Neural cell (in vitro differentiated cells): ENCODE measurements at regions not wholly inside any gene's neighbourhood (a gene's known extent, or its start where the extent isn't known, plus 50 kb on each side); places are given as distances from the start of the nearest gene placed in this dataset.

ENCODE experiments used
- H2AFZ ChIP-seq: fragments of 200-600, 300-800 bp; sonication (generic), shearing (Covaris generic); 2 replicates; pipeline ENCODE4 v1.6.0; 2014; ENCODE audit warnings: low read depth, mild to moderate bottlenecking, antibody characterized with exemption, low read length, moderate library complexity
- H3F3A ChIP-seq: fragments of 200-600 bp; shearing (Covaris generic); 2 replicates; pipeline ENCODE4 v1.6.1; 2016; ENCODE audit warnings: mild to moderate bottlenecking, moderate library complexity, mixed read lengths, antibody characterized with exemption, low read length; ENCODE audit not compliant: insufficient read depth, poor library complexity, severe bottlenecking
- H3K27ac ChIP-seq: fragments of 200-600, 300-800 bp; sonication (generic), shearing (Covaris generic); 2 replicates; pipeline ENCODE4 v1.5.1; 2014; ENCODE audit warnings: mild to moderate bottlenecking, low read length, moderate library complexity
- H3K27me3 ChIP-seq: fragments of 300-800, 200-600 bp; sonication (generic), shearing (Covaris generic); 2 replicates; pipeline ENCODE4 v1.6.0; 2014; ENCODE audit warnings: mild to moderate bottlenecking, low read depth, low read length, moderate library complexity; ENCODE audit not compliant: insufficient read depth
- H3K36me3 ChIP-seq: fragments of 300-800, 200-600 bp; sonication (generic), shearing (Covaris generic); 2 replicates; pipeline ENCODE4 v1.5.1; 2014; ENCODE audit warnings: mild to moderate bottlenecking, antibody characterized with exemption, low read length, moderate library complexity; ENCODE audit not compliant: insufficient read depth
- H3K4me2 ChIP-seq: fragments of 300-800, 200-600 bp; sonication (generic), shearing (Covaris generic); 2 replicates; pipeline ENCODE4 v1.6.0; 2014; ENCODE audit warnings: mild to moderate bottlenecking, low read length
- H3K4me3 ChIP-seq: fragments of 300-800, 200-600 bp; sonication (generic), shearing (Covaris generic); 2 replicates; pipeline ENCODE4 v1.5.1; 2014; ENCODE audit warnings: mild to moderate bottlenecking, low read length, moderate library complexity
- H3K79me2 ChIP-seq: fragments of 200-600 bp; shearing (Covaris generic); replicated peaks from 2 replicates; pipeline ENCODE4 v1.6.0; 2014; ENCODE audit warnings: mild to moderate bottlenecking, low read length, moderate library complexity; ENCODE audit not compliant: insufficient read depth
- H3K9ac ChIP-seq: fragments of 300-800, 200-600 bp; sonication (generic), shearing (Covaris generic); 2 replicates; pipeline ENCODE4 v1.6.1; 2016; ENCODE audit warnings: mild to moderate bottlenecking, low read length, mixed read lengths
- H3K9me2 ChIP-seq: fragments of 200-600 bp; shearing (Covaris generic); 2 replicates; pipeline ENCODE4 v1.6.1; 2016; ENCODE audit warnings: mild to moderate bottlenecking, low read length, mixed read lengths; ENCODE audit not compliant: insufficient read depth
- H3K9me3 ChIP-seq: fragments of 200-600, 300-800 bp; sonication (generic), shearing (Covaris generic); 2 replicates; pipeline ENCODE4 v1.6.1; 2016; ENCODE audit warnings: mild to moderate bottlenecking, mixed run types, low read length, moderate library complexity, mixed read lengths
- H4K20me1 ChIP-seq: fragments of 200-600 bp; shearing (Covaris generic); 2 replicates; pipeline ENCODE4 v1.6.1; 2016; ENCODE audit warnings: mild to moderate bottlenecking, mixed run types; ENCODE audit not compliant: insufficient read depth
- EP300 ChIP-seq: fragments of 450-650 bp; conservative IDR thresholded peaks from 2 replicates; pipeline ENCODE4 v1.6.1; 2014; ENCODE audit warnings: antibody characterized with exemption, mild to moderate bottlenecking, moderate library complexity; ENCODE audit not compliant: poor library complexity, severe bottlenecking
- EZH2 ChIP-seq: fragments of 200-600, 300-800 bp; shearing (Covaris generic), sonication (generic); IDR thresholded peaks from 2 replicates; pipeline ENCODE4 v1.6.1; 2014; ENCODE audit warnings: antibody characterized with exemption, low read length, borderline replicate concordance, mild to moderate bottlenecking; ENCODE audit not compliant: insufficient read depth, poor library complexity, severe bottlenecking
- MXI1 ChIP-seq: fragments of 450-650 bp; conservative IDR thresholded peaks from 2 replicates; pipeline ENCODE4 v1.6.1; 2014; ENCODE audit warnings: antibody characterized with exemption, mild to moderate bottlenecking; ENCODE audit not compliant: poor library complexity, severe bottlenecking
- POLR2AphosphoS5 ChIP-seq: IDR thresholded peaks from 2 replicates; pipeline ENCODE4 v1.6.1; 2012
- RAD21 ChIP-seq: fragments of 450-650 bp; conservative IDR thresholded peaks from 2 replicates; pipeline ENCODE4 v1.6.1; 2014; ENCODE audit warnings: antibody characterized with exemption, mild to moderate bottlenecking, moderate library complexity
- SMC3 ChIP-seq: fragments of 450-650 bp; conservative IDR thresholded peaks from 2 replicates; pipeline ENCODE4 v1.6.1; 2014; ENCODE audit warnings: antibody characterized with exemption, mild to moderate bottlenecking, moderate library complexity; ENCODE audit not compliant: poor library complexity
- TAF1 ChIP-seq: IDR thresholded peaks from 2 replicates; pipeline ENCODE4 v1.6.1; 2012; ENCODE audit warnings: low read depth
- TF ChIP-seq, protein P1 (sequence below): fragments of 450-650 bp; IDR thresholded peaks from 2 replicates; pipeline ENCODE4 v1.5.1; 2014; ENCODE audit warnings: antibody characterized with exemption, mild to moderate bottlenecking, moderate library complexity; ENCODE audit not compliant: poor library complexity, severe bottlenecking
- TF ChIP-seq, protein P2 (sequence below): IDR thresholded peaks from 2 replicates; pipeline ENCODE4 v1.6.1; 2012; ENCODE audit warnings: borderline replicate concordance

DNA sequence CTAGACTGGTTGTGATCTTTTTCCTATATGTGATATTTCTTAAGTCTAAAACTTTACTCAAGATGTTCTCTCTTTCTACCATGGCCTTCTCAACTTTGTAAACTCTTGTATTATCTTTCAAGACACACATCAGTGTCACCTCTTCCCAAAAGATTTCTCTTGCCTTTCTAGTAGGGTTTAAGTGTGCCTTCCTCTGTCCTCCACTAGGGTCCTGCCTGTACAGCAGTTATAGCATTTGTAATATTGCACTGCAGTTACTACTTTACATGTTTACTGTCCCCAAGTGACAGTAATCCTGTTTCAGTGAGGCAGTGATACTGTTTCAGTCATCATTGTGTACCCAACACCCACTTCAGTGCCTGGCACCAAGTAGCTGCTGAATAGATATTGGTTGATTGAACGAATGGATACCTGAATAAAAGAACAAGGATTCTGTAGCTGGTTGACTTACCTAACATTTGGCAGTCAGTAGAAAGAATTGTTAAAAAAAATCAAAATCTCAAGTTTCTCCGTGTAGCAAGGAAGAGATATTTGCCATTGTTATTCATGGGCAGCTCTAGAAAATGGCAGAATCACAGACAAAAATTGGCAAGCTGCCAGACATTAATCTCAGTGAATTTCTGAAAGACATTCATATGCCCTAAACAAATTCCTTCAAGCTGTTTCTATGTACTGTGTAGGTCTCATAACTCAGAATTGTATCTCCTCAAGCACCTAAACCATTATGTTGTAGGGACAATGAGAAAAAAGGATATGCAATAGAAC, 79.4 kb downstream of the RBMXL2 start:
- no peak for TF ChIP-seq MXI1
- no peak for TF ChIP-seq RAD21
- TF ChIP-seq, protein P1, sequence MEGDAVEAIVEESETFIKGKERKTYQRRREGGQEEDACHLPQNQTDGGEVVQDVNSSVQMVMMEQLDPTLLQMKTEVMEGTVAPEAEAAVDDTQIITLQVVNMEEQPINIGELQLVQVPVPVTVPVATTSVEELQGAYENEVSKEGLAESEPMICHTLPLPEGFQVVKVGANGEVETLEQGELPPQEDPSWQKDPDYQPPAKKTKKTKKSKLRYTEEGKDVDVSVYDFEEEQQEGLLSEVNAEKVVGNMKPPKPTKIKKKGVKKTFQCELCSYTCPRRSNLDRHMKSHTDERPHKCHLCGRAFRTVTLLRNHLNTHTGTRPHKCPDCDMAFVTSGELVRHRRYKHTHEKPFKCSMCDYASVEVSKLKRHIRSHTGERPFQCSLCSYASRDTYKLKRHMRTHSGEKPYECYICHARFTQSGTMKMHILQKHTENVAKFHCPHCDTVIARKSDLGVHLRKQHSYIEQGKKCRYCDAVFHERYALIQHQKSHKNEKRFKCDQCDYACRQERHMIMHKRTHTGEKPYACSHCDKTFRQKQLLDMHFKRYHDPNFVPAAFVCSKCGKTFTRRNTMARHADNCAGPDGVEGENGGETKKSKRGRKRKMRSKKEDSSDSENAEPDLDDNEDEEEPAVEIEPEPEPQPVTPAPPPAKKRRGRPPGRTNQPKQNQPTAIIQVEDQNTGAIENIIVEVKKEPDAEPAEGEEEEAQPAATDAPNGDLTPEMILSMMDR = no peak
- no peak for TF ChIP-seq EZH2
- no peak for TF ChIP-seq POLR2AphosphoS5
- TF ChIP-seq EP300 = no peak
- no peak for TF ChIP-seq TAF1
- TF ChIP-seq, protein P2, sequence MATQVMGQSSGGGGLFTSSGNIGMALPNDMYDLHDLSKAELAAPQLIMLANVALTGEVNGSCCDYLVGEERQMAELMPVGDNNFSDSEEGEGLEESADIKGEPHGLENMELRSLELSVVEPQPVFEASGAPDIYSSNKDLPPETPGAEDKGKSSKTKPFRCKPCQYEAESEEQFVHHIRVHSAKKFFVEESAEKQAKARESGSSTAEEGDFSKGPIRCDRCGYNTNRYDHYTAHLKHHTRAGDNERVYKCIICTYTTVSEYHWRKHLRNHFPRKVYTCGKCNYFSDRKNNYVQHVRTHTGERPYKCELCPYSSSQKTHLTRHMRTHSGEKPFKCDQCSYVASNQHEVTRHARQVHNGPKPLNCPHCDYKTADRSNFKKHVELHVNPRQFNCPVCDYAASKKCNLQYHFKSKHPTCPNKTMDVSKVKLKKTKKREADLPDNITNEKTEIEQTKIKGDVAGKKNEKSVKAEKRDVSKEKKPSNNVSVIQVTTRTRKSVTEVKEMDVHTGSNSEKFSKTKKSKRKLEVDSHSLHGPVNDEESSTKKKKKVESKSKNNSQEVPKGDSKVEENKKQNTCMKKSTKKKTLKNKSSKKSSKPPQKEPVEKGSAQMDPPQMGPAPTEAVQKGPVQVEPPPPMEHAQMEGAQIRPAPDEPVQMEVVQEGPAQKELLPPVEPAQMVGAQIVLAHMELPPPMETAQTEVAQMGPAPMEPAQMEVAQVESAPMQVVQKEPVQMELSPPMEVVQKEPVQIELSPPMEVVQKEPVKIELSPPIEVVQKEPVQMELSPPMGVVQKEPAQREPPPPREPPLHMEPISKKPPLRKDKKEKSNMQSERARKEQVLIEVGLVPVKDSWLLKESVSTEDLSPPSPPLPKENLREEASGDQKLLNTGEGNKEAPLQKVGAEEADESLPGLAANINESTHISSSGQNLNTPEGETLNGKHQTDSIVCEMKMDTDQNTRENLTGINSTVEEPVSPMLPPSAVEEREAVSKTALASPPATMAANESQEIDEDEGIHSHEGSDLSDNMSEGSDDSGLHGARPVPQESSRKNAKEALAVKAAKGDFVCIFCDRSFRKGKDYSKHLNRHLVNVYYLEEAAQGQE = no peak
- no peak for TF ChIP-seq SMC3
- Histone ChIP-seq H3K79me2 (no peaks in the 10 kb centered on the region), H4K20me1 (no peaks in the 10 kb centered on the region), H3F3A (no peaks in the 10 kb centered on the region), H3K27me3 (no peaks in the 10 kb centered on the region), H2AFZ (no peak overlapping the region), H3K4me2 (no peak overlapping the region), H3K9me3 (no peaks in the 10 kb centered on the region), H3K27ac (no peak overlapping the region), H3K4me3 (no peak overlapping the region), H3K9me2 (no peaks in the 10 kb centered on the region), H3K9ac (no peak overlapping the region), H3K36me3 (no peaks in the 10 kb centered on the region)

DNA sequence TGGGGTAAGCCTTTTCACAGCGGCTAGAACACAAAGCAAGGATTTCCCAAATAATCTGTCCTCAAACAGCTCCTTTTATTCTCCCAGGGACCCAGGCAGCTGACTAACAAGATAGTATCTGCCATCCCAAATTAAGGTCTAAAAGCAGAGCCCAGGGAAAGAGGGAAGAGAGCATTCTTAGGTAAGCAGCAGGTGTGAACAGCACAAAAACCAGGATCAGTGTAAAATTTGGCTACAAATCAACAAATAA, 79.9 kb downstream of the RBMXL2 start:
- TF ChIP-seq EZH2 = no peak
- TF ChIP-seq, protein P2 = no peak
- TF ChIP-seq SMC3 = no peak
- TF ChIP-seq POLR2AphosphoS5 = no peak
- no peaks in the 10 kb centered on the region for H3K27me3 ChIP-seq
- no peaks in the 10 kb centered on the region for H3F3A ChIP-seq
- no peak overlapping the region for H3K9ac ChIP-seq
- H4K20me1 ChIP-seq = no peaks in the 10 kb centered on the region
- no peak overlapping the region for H2AFZ ChIP-seq
- H3K4me3 ChIP-seq = no peak overlapping the region
- H3K27ac ChIP-seq = no peak overlapping the region
- H3K79me2 ChIP-seq = no peaks in the 10 kb centered on the region
- H3K9me2 ChIP-seq = no peaks in the 10 kb centered on the region
- no peaks in the 10 kb centered on the region for H3K9me3 ChIP-seq
- H3K36me3 ChIP-seq = no peaks in the 10 kb centered on the region
- no peak overlapping the region for H3K4me2 ChIP-seq
